ENCODE measurements at regions not wholly inside any gene's neighbourhood (a gene's known extent, or its start where the extent isn't known, plus 50 kb on each side); places are given as distances from the start of the nearest gene placed in this dataset.
"Not testable (repeated sequence)": the region's sequence is repeated elsewhere in the genome, so short reads cannot be mapped to it uniquely, and the experiment has no call there.

DNA sequence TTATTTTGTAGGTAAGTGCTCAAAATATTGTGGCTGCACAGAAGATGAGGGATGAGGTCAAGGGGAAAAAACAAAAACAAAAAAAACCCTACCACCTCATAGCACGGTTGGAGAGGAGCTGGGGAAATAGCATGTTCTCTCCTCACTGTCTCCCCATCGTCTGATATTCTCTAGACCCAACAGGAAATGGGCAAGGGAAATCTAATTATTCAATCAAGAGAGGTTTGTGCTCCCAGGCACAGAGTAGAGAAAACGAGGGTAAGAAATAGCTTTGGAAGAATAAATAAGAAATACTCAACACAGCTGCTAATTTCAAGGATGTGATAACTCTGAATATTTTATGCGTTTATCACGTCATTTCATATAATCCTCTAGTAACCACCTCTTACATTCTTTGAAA is 619.2 kb upstream of the GNPDA2 start:
- DNase-seq, result no peak

DNA sequence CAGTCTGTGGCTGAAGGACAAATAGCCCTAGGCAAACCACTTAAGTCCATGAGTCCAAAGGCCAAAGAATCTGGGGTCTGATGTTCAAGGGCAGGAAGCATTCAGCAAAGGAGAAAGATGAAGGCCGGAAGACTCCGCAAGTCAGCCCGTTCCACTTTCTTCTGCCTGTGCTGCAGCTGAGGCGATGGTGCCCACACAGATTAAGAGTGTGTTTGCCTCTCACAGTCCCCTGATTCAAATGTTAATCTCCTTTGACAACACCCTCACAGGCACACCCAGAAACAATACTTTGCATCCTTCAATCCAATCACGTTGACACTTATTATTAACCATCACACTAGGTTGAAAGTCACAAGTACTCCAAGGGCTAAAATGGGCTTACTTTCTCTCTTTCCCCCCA is 605.4 kb upstream of the GNPDA2 start:
- no peak for DNase-seq

DNA sequence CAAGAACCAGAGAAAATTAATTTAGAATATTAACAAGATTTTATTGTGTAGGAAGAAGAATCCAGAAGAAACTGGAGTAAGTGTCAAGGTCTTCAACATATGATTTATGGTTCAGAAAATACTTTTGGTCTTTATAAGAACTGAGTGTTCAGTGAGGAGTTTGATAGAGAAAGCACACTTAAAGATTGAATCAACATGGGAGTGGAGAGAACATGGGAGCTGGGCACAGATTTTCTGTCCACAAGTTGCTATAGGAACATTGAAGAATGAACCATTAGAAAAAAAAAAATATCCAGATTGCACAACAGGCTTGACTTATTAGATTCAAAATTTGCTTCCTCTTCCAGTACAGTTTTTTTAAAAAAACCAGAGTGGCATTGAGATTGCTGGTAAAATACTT is 601.2 kb upstream of the GNPDA2 start:
- DNase-seq, result no peak

DNA sequence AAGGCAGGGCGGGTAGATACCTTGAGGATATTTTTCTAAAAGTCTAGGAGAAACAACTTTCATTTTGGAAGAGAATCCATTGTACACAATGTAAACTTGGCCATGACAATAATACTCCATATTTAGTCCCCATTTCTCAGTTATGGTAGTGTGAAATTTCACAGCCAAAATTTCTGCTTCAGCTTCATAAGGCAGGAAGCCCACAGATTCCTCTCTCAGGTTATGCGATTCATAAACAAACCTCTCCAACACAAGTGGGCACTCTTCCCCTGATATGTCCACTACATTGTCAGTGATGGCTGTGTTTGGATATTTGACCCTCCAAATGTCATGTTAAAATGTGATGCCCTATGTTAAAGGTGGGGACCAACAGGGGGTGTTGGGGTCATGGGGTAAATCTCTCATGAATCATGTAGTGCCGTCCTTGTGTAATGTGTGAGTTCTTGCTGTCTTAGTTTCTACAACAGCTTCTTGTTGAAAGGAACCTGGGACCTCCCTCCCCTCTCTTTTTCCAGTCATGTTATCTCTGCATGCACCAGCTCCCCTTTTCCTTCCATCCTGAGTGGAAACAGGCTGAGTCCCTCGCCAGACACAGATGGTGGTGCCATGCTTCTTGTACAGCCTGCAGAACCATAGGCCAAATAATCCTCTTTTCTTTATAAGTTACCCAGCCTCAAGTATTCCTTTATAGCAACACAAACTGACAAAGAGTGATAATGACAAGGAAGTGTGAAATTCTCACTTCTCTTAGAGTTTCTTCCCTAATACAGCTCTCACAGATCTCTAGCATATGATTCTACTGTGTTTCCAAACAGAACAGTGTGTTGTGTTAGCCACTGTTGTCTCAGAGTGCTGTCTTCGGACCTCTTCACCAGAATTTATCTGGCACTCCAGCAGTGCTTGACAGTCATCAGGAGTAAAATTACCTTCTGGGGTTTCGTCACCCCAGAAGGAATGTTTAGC is 598.4 kb upstream of the GNPDA2 start:
- DNase-seq, result no peak

- DNase-seq, result no peak
Observed at GRCh38 chr4:45323453-45324058, 597.2 kb upstream of the GNPDA2 start.

GRCh38 chr4:45317739-45318138 is 591.4 kb upstream of the GNPDA2 start:
- no peak for DNase-seq

DNA sequence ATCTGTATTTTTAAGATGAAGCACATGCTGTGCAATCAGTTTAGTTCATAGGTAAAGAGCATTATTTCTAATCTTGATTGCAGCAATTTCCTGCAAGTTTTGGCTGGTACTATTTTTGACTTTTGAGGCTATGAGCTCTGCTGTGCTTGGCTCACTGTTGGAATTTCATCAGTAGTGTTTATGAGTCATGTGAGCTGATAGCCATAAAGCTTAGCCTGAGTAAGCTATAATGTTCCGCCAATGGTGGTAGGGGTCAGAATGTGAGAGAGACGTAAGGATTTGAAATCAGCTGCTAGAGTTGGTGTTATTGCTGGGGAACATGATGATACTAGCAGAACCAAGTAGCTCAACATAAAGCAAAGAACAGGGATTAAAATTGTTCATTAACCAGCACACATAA is 590.9 kb upstream of the GNPDA2 start:
- DNase-seq, result no peak

- no peak for DNase-seq
Observed at GRCh38 chr4:45316257-45316656, 589.9 kb upstream of the GNPDA2 start.

- DNase-seq, result no peak
Observed at GRCh38 chr4:45302828-45303227, 576.5 kb upstream of the GNPDA2 start.

- no peak for DNase-seq
Observed at GRCh38 chr4:45294464-45294863, 568.1 kb upstream of the GNPDA2 start.

GRCh38 chr4:45293335-45293734 is 567.0 kb upstream of the GNPDA2 start:
- no peak for DNase-seq

DNA sequence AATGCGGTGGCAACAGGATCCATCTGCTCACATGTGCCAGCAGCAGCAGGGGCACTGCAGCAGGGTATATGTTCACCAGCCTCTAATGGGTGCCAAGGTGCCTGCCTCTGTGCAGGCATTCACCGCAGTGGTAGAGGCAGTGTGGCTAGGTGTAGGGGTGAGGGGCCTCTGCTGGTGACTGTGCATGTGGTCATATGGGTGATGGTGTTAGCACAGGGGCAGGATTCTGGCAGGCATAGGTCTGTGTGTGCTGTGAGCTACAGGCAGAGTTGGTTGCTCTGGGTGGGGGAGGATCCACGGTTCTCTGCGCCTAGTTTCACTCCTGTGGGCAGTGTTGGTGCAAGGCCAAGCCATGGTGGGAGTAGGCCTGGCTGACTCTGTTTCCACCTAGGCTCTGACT is 566.5 kb upstream of the GNPDA2 start:
- DNase-seq, result no peak

GRCh38 chr4:45284400-45285085 is 558.2 kb upstream of the GNPDA2 start:
- DNase-seq, result no peak

DNA sequence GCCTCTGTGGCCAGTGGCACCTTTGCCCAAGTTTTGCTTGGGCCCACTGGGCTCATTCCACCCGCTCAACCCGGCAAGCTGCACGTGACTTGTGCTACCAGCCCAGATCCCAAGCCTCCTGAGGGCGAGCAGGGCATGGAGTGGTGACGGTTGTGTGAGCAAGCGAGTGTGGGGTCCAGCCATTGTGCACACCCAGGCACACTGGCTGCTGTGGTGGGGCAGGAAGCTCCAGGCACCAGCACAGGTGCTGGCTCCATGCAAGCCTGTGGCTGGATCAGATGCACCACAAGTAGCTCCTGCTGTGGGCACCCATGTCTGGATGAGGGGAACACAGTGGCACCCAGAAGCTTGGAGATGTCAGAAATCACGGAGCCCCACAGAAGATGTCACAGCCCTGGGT is 557.0 kb upstream of the GNPDA2 start:
- DNase-seq, result no peak

DNA sequence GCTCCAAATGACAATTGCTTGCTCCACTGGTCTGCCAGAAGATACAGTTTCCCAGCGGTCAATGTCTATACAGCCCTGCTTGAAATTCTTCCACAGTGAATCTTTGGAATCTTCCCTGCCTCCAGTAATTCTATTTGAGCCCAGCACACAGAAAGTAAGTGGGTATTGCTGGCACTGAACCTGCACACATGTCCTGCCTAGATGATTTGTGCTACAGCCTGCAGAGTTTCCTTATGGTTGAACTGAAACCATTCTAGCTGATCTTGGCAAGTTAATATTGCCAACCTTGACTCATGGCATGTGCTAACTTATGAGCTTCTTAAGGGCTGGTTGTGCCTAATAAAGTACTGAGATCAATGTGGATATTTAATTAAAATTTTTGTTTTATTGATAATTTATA is 553.8 kb upstream of the GNPDA2 start:
- DNase-seq, result no peak

DNA sequence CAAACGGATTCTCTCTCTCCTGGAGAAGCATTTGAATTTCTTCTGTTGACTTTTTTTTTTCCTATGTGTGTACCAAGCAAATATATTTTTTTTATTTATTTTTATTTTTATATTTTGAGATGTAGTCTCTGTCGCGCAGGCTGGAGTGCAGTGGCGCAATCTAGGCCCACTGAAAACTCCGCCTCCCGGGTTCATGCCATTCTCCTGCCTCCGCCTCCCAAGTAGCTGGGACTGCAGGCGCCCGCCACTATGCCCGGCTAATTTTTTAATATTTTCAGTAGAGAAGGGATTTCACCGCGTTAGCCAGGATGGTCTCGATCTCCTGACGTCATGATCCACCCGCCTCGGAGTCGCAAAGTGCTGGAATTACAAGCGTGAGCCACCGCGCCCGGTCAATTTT is 549.5 kb upstream of the GNPDA2 start:
- DNase-seq, result no peak

GRCh38 chr4:45248106-45248505 is 521.8 kb upstream of the GNPDA2 start:
- DNase-seq, result not testable (repeated sequence)

- no peak for DNase-seq
Observed at GRCh38 chr4:45241976-45242375, 515.6 kb upstream of the GNPDA2 start.

- DNase-seq, result no peak
Observed at GRCh38 chr4:45229206-45229605, 502.9 kb upstream of the GNPDA2 start.

DNA sequence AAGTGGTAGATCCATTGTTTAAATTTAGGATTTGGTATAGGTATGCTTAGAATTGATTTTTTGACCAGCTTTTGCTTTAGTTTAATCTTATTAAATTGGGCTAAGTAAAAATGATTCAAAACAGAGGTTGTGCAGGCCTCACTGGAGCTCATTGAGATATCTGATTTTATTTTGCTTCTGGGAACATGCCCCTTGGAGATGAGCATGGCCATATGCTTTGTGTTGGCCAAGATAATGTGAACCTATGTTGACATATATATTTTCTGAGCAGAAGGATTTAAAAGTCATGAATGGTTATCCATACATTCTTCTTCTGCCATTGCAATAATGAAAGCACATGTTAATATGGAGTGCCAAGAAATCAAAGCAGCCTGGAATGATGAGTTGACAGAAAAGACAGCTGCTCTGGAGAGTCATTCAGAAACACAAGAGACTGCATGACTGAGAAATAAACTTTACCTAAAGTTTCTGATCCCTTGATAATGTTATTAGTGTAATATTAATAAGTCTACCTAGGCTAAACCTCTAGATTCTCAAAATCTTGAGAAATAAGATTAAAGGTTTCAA is 489.7 kb upstream of the GNPDA2 start:
- DNase-seq, result no peak

GRCh38 chr4:45208476-45208875 is 482.1 kb upstream of the GNPDA2 start:
- not testable (repeated sequence) for DNase-seq

DNA sequence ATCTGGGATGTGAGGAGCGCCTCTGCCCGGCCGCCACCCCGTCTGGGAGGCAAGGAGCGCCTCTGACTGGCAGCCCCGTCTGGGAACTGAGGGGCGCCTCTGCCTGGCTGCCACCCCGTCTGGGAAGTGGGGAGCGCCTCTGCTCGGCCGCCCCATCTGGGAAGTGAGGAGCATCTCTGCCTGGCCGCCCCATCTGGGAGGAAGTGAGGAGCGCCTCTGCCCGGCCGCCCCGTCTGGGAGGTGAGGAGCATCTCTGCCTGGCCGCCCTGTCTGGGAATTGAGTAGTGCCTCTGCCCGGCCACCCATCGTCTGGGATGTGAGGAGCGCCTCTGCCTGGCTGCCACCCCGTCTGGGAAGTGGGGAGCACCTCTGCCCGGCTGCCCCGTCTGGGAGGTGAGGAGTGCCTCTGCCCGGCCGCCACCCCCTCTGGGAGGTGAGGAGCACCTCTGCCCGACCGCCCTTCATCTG is 481.5 kb upstream of the GNPDA2 start:
- not testable (repeated sequence) for DNase-seq

DNA sequence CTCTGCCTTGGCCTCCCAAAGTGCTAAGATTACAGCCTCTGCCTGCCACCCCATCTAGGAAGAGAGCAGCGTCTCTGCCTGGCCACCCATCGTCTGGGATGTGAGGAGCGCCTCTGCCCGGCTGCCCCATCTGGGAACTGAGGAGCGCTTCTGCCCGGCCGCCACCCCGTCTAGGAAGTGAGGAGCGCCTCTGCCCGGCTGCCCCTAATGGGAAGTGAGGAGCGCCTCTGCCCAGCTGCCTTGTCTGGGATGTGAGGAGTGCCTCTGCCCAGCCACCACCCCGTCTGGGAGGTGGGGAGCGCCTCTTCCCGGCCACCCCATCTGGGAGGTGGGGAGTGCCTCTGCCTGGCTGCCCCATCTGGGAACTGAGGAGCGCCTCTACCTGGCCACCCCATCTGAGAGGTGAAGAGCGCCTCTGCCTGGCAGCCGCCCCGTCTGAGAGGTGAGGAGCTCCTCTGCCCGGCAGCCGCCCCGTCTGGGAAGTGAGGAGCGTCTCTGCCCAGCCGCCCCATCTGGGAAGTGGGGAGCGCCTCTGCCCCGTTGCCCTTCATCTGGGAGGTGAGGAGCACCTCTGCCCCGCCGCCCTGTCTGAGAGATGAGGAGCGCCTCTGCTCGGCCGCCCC is 481.0 kb upstream of the GNPDA2 start:
- not testable (repeated sequence) for DNase-seq

Data from Kasumi-1 (cell line).